Brain microvascular endothelial cell (primary cell): ENCODE measurements at regions not wholly inside any gene's neighbourhood (a gene's known extent, or its start where the extent isn't known, plus 50 kb on each side); places are given as distances from the start of the nearest gene placed in this dataset.

ENCODE experiments used
- DNase-seq: peaks from one replicate; pipeline ENCODE4 v3.0.0-alpha.2; 2020
- H3K27ac ChIP-seq: fragments of 250-450 bp; sonication (Bioruptor Pico); 2 replicates; pipeline ENCODE4 v1.5.1; 2020; ENCODE audit warnings: mild to moderate bottlenecking, moderate library complexity
- H3K27me3 ChIP-seq: fragments of 250-450 bp; sonication (Bioruptor Pico); replicated peaks from 2 replicates; pipeline ENCODE4 v1.5.1; 2020; ENCODE audit warnings: mild to moderate bottlenecking
- H3K36me3 ChIP-seq: fragments of 250-450 bp; sonication (Bioruptor Pico); replicated peaks from 2 replicates; pipeline ENCODE4 v1.5.1; 2020; ENCODE audit warnings: mild to moderate bottlenecking
- H3K4me3 ChIP-seq: 2 replicates; pipeline ENCODE4 v1.5.1; 2011; ENCODE audit warnings: low read depth, mild to moderate bottlenecking, control low read depth, low read length, moderate library complexity
- in situ Hi-C: cut with HindIII; loops from 2 replicates; pipeline ENCODE4 v1.10.0; 2017; ENCODE audit warnings: low sequenced_read_pairs, low pct_ligation_motif_present
- TF ChIP-seq, protein P1 (sequence below): IDR thresholded peaks from 2 replicates; pipeline ENCODE4 v1.5.1; 2011; ENCODE audit warnings: low read depth, mild to moderate bottlenecking, moderate library complexity, low read length, control low read depth, inconsistent platforms; ENCODE audit errors: missing control alignments

DNA sequence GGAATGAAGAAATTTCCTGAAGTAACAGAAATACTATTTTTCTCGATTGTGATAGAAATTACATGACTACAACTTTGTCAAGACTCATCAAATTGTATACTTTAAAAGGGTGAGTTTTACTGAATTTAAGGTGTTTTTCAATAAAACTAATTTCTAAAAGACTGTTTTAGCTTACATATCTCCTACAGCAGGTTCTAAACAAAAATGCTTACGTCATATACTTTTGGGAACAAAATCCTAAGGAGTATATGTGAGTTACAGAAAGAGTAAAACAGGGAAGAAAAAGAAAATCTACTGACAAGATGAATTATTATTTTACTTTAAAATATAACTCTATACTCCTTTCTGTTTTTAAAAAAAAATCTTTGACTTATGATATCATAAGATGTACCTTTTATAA lies 660.3 kb upstream of the PKDCC start:
- TF ChIP-seq, protein P1, sequence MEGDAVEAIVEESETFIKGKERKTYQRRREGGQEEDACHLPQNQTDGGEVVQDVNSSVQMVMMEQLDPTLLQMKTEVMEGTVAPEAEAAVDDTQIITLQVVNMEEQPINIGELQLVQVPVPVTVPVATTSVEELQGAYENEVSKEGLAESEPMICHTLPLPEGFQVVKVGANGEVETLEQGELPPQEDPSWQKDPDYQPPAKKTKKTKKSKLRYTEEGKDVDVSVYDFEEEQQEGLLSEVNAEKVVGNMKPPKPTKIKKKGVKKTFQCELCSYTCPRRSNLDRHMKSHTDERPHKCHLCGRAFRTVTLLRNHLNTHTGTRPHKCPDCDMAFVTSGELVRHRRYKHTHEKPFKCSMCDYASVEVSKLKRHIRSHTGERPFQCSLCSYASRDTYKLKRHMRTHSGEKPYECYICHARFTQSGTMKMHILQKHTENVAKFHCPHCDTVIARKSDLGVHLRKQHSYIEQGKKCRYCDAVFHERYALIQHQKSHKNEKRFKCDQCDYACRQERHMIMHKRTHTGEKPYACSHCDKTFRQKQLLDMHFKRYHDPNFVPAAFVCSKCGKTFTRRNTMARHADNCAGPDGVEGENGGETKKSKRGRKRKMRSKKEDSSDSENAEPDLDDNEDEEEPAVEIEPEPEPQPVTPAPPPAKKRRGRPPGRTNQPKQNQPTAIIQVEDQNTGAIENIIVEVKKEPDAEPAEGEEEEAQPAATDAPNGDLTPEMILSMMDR: no peak
- Histone ChIP-seq H3K27ac (no peak overlapping the region), H3K36me3 (no peaks in the 10 kb centered on the region), H3K27me3 (no peaks in the 10 kb centered on the region), H3K4me3 (no peak overlapping the region)
- in situ Hi-C loops: no loop called here
- no peak for DNase-seq

DNA sequence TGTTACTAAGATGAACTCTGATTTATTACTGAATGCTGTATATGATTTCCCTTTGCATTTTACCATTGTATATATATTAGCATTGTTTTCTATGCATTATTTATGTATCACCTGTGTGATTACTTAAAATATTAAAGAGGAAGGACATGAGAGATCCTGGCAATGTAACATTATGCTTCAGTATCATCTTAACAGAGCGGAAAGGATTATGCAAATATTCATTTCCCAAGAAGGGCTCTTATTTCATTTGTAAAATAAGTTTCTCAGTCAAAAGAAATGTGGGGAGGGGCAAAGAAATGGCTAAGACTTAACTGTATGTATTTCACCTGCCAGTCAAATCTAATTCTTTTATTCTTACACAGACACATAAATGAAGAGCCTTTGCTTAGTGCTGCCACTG lies 654.2 kb upstream of the PKDCC start:
- H3K4me3 ChIP-seq: no peak overlapping the region
- TF ChIP-seq, protein P1: no peak
- in situ Hi-C loops: no loop called here

DNA sequence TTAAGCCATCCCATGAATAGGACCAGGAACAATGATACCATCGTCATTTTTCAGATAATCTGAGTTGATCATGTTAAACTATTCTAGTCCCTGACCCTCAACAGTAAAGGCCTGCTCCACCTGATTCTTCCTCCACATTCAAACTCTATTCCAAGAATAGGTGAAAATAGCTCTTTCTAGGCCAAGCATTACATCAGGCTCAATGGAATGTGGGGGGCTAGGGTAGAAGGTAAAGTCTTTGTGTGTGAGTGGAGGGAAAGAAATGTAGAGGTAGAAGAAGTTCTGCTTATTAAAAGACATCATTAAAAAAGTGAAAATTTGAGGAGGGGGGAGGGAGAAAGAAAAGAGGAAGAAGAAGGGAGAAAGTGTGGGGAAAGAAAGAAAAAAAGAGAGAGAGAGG lies 653.3 kb upstream of the PKDCC start:
- Histone ChIP-seq H3K4me3 (no peak overlapping the region), H3K27me3 (no peaks in the 10 kb centered on the region), H3K36me3 (no peaks in the 10 kb centered on the region), H3K27ac (no peak overlapping the region)
- DNase-seq: no peak
- in situ Hi-C loops: no loop called here
- TF ChIP-seq, protein P1: no peak

More for the DNA sequence above, 654.2 kb upstream of the PKDCC start:
- H3K27me3 ChIP-seq: no peaks in the 10 kb centered on the region
- H3K27ac ChIP-seq: no peak overlapping the region
- H3K36me3 ChIP-seq: no peaks in the 10 kb centered on the region
- DNase-seq: no peak

DNA sequence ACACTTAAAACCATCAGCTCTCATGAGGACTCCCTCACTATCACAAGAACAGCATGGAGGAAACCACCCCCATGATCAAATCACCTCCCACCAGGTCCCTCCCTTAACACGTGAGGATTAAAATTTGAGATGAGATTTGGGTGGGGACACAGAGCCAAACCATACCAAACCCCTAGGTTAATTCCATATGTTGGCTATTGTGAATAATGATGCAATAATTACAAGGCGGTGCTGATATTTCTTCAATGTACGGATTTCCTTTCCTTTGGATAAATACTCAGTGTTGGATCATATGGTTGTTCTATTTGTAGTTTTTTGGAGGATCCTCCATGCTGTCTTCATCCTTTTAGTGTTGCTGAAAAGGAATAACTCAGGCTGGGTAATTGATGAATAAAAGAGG lies 652.1 kb upstream of the PKDCC start:
- Histone ChIP-seq H3K4me3 (no peak overlapping the region), H3K27ac (no peak overlapping the region), H3K27me3 (no peaks in the 10 kb centered on the region), H3K36me3 (no peaks in the 10 kb centered on the region)
- TF ChIP-seq, protein P1: no peak
- in situ Hi-C loops: no loop called here
- DNase-seq: no peak

DNA sequence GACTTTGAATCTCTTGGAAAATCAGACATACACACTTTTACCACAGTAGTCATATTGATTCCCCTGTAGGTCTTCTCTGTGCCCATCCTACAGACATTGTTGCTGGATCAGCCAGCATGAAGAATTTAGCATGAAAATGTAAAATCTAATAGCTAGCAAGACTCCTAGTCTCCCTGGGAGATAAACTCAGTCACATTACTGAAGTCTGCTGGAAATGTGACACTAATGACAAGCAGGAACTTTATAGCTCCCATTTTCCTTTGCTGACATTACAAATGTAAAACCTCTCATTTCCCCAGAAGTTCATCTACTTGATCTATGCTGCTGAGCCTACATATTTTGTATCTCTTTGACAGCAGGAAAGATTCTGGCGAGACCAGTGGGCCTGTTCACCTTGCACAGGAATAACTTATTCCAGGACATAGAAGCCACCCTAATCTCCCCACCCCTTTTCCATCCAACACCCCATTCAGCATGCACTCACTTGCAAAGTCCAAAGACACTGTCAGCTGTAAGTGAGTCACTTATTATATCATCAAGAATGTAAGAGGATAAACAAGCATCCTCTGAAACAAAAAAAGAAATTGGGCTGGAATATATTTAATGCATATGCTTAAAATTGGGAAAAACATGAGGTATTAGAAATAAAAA lies 648.3 kb upstream of the PKDCC start:
- no peak for DNase-seq
- TF ChIP-seq, protein P1: no peak
- in situ Hi-C loops: no loop called here
- no peaks in the 10 kb centered on the region for H3K27me3 ChIP-seq
- no peak overlapping the region for H3K4me3 ChIP-seq
- no peak overlapping the region for H3K27ac ChIP-seq
- H3K36me3 ChIP-seq: no peaks in the 10 kb centered on the region

DNA sequence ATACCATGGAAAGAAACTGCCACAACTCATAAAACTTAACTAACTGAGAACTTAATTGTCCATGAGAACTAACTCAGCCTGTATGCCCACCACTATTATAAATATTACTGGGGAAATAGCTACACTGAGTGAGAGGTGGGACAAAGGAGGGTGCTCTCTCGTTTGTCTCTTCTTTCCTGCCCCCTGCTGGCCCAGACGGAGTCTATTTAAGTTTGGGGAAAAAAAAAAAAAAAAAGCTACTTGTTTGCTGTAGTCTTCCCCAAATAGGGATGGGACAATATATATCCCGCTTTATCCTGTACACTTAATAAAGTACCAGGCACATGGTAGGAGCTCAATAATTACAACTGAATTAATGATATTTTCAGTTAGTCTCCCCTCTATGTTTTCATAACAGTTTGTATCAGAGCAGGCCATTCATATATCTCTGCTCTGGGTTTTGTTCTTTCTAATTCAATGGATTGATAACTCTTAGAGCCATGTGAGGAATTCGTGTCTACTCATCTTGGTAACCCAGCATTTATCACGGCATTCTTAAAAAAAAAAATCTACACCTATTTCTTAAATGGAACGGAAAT lies 647.6 kb upstream of the PKDCC start:
- TF ChIP-seq, protein P1: peak; percentile 64
- Histone ChIP-seq H3K36me3 (no peaks in the 10 kb centered on the region), H3K27ac (no peak overlapping the region), H3K27me3 (no peaks in the 10 kb centered on the region), H3K4me3 (no peak overlapping the region)
- in situ Hi-C loops: no loop called here
- DNase-seq: peak; percentile 23
